NT2/D1 (cell line): ENCODE measurements at regions not wholly inside any gene's neighbourhood (a gene's known extent, or its start where the extent isn't known, plus 50 kb on each side); places are given as distances from the start of the nearest gene placed in this dataset.

Experiments
- DNase-seq: peaks from one replicate; pipeline ENCODE4 v3.0.0-alpha.2; 2011; ENCODE audit warnings: low read depth, low spot score
- H3K27me3 ChIP-seq: 2 replicates; pipeline ENCODE4 v1.6.0; 2011; ENCODE audit warnings: mild to moderate bottlenecking; ENCODE audit not compliant: insufficient read length, insufficient read depth
- H3K36me3 ChIP-seq: 2 replicates; pipeline ENCODE4 v1.6.1; 2011; ENCODE audit warnings: mild to moderate bottlenecking, low read length, mixed read lengths; ENCODE audit not compliant: insufficient read depth, insufficient read length
- H3K4me1 ChIP-seq: 2 replicates; pipeline ENCODE4 v1.5.1; 2011; ENCODE audit not compliant: insufficient read depth, insufficient read length
- H3K4me3 ChIP-seq: 2 replicates; pipeline ENCODE4 v1.5.1; 2011; ENCODE audit warnings: low read depth; ENCODE audit not compliant: insufficient read length
- H3K9ac ChIP-seq: 2 replicates; pipeline ENCODE4 v1.6.0; 2011; ENCODE audit warnings: low read depth; ENCODE audit not compliant: insufficient read length
- H3K9me3 ChIP-seq: 2 replicates; pipeline ENCODE4 v1.5.1; 2011; ENCODE audit warnings: mild to moderate bottlenecking, low read length; ENCODE audit not compliant: insufficient read depth
- SUZ12 ChIP-seq: IDR thresholded peaks from 2 replicates; pipeline ENCODE4 v1.6.1; 2011; ENCODE audit not compliant: insufficient read length, insufficient read depth; ENCODE audit errors: extremely low read depth
- YY1 ChIP-seq: IDR thresholded peaks from 2 replicates; pipeline ENCODE4 v1.6.1; 2011; ENCODE audit not compliant: insufficient read length, insufficient read depth
- ZNF274 ChIP-seq: IDR thresholded peaks from 2 replicates; pipeline ENCODE4 v1.6.1; 2011; ENCODE audit warnings: mild to moderate bottlenecking, low read depth, low read length

GRCh38 chr21:16343776-16344175, 614.0 kb downstream of the USP25 start:
- Histone ChIP-seq H3K9me3 (no peaks in the 10 kb centered on the region), H3K9ac (no peak overlapping the region), H3K36me3 (no peaks in the 10 kb centered on the region), H3K4me3 (no peak overlapping the region), H3K27me3 (no peaks in the 10 kb centered on the region), H3K4me1 (no peaks in the 10 kb centered on the region)
- no peak for TF ChIP-seq SUZ12
- TF ChIP-seq YY1 = no peak
- TF ChIP-seq ZNF274 = no peak
- no peak for DNase-seq

DNA sequence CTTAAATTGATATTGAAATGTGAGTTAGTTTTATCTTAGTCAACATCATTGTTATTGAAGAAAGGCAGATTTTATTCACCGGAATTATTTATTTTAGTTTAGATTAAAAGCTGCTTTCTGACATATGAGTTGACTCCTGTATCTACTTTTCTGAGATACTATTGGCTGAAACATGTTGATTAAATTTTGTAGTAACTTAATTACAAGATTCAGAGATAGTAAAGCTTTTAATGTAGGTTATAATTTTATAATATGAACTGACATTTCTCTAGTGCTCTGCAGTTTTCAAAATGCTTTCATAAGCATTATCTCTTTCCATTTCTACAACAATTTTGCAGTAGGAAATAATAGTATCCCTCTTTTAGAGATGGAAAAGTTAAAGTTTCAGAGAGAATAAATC, 616.0 kb downstream of the USP25 start:
- Histone ChIP-seq H3K4me1 (no peaks in the 10 kb centered on the region), H3K36me3 (no peaks in the 10 kb centered on the region), H3K9ac (no peak overlapping the region), H3K27me3 (no peaks in the 10 kb centered on the region), H3K9me3 (no peaks in the 10 kb centered on the region), H3K4me3 (no peak overlapping the region)
- DNase-seq = no peak
- no peak for TF ChIP-seq SUZ12
- no peak for TF ChIP-seq YY1

DNA sequence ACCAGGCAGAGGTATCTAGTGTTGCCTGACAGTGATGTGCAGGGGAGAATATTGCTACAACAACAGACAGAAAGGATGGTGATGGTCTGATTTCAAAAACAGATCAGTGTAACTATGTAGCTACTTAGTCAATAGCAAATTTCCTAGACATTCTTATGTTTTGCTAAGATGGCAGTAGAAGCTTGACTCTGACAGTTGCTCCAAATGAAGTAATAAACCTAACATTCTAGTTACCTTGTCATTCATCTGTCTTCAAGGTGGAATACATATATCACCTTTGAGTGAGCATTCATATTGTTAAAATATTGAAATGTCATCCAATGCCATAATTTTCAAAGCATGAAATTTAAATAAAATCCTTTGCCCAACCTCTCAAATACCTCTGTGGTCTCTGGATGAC, 617.4 kb downstream of the USP25 start:
- DNase-seq = no peak
- Histone ChIP-seq H3K4me3 (no peak overlapping the region), H3K9me3 (no peaks in the 10 kb centered on the region), H3K27me3 (no peaks in the 10 kb centered on the region), H3K36me3 (no peaks in the 10 kb centered on the region), H3K4me1 (no peaks in the 10 kb centered on the region), H3K9ac (no peak overlapping the region)
- TF ChIP-seq YY1 (no peak), ZNF274 (no peak), SUZ12 (no peak)

- no peaks in the 10 kb centered on the region for H3K36me3 ChIP-seq
- H3K4me1 ChIP-seq = no peaks in the 10 kb centered on the region
- no peaks in the 10 kb centered on the region for H3K27me3 ChIP-seq
- TF ChIP-seq ZNF274 (no peak), YY1 (no peak), SUZ12 (no peak)
- no peak for DNase-seq
- H3K4me3 ChIP-seq = no peak overlapping the region
- H3K9ac ChIP-seq = no peak overlapping the region
- no peaks in the 10 kb centered on the region for H3K9me3 ChIP-seq
Measured at GRCh38 chr21:16353764-16354163, 624.0 kb downstream of the USP25 start.

DNA sequence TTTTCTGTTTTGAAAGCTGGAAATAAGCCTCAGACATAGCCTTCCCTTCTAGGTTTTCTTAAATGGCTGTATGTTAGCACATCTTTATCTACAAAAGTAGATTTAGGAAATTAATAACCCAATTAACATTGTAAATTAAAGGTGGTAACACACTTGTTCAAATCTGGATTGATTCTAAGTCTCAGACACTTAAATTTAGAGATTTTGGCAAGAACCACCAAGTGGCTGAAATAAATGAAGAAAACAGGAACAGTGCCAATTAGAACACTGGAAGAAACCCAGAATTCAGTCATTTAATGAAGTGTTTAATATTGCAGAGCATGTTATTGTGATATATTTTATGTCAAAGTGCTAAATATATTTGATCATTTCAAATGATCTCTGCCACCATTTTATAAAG, 628.2 kb downstream of the USP25 start:
- H3K4me1 ChIP-seq = no peaks in the 10 kb centered on the region
- H3K36me3 ChIP-seq = no peaks in the 10 kb centered on the region
- no peaks in the 10 kb centered on the region for H3K9me3 ChIP-seq
- no peak for DNase-seq
- no peak for TF ChIP-seq SUZ12
- no peak for TF ChIP-seq YY1
- no peak for TF ChIP-seq ZNF274
- H3K27me3 ChIP-seq = no peaks in the 10 kb centered on the region
- H3K9ac ChIP-seq = no peak overlapping the region
- no peak overlapping the region for H3K4me3 ChIP-seq

DNA sequence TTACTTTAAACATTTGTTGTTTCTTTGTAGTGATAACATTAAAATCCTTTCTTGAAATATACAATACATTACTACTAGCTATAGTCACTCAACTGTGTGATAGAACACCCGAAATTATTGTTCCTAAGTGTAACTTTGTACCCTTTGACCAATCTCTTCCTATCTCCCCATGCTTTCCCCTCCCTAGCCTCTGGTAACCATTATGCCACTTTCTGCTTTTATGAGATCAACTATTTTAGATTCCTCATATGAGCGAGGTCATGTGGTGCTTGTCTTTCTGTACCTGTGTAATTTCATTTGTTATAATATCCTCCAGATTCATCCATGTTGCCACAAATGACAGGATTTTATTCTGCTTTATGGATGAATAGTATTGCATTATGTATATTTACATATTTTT, 629.0 kb downstream of the USP25 start:
- H3K4me1 ChIP-seq = no peaks in the 10 kb centered on the region
- TF ChIP-seq ZNF274 = no peak
- no peaks in the 10 kb centered on the region for H3K27me3 ChIP-seq
- no peak for DNase-seq
- H3K9ac ChIP-seq = no peak overlapping the region
- no peaks in the 10 kb centered on the region for H3K36me3 ChIP-seq
- no peaks in the 10 kb centered on the region for H3K9me3 ChIP-seq
- H3K4me3 ChIP-seq = no peak overlapping the region

- Histone ChIP-seq H3K4me1 (no peaks in the 10 kb centered on the region), H3K4me3 (no peak overlapping the region), H3K9ac (no peak overlapping the region), H3K36me3 (no peaks in the 10 kb centered on the region), H3K9me3 (no peaks in the 10 kb centered on the region), H3K27me3 (no peaks in the 10 kb centered on the region)
- TF ChIP-seq SUZ12 (no peak), ZNF274 (no peak), YY1 (no peak)
- no peak for DNase-seq
Measured at GRCh38 chr21:16363100-16363499, 633.3 kb downstream of the USP25 start.

DNA sequence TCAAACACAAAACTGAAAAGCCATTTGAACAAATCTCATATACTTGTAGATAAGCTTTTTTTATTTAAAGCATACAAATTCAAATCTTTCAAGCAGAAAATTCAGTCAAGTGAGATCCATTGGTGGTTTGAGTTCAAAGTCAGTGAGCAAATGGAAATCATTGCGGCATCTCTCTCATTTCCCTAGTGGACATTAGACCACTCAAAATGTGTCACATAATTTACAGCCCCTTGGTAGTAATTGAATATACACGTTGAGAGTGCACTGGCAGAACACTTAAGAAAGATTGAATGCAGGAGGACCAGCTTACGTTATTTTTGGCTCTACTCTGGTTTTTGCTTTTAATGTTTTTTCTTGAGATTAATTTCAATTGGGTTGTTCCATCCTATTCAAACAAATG, 633.7 kb downstream of the USP25 start:
- no peak for DNase-seq

More for the DNA sequence above, 633.7 kb downstream of the USP25 start:
- no peaks in the 10 kb centered on the region for H3K36me3 ChIP-seq
- TF ChIP-seq ZNF274 (no peak), YY1 (no peak), SUZ12 (no peak)
- H3K27me3 ChIP-seq = no peaks in the 10 kb centered on the region
- no peaks in the 10 kb centered on the region for H3K4me1 ChIP-seq
- H3K4me3 ChIP-seq = no peak overlapping the region
- no peaks in the 10 kb centered on the region for H3K9me3 ChIP-seq
- no peak overlapping the region for H3K9ac ChIP-seq
